ENCODE measurements at regions not wholly inside any gene's neighbourhood (a gene's known extent, or its start where the extent isn't known, plus 50 kb on each side); places are given as distances from the start of the nearest gene placed in this dataset.

DNA sequence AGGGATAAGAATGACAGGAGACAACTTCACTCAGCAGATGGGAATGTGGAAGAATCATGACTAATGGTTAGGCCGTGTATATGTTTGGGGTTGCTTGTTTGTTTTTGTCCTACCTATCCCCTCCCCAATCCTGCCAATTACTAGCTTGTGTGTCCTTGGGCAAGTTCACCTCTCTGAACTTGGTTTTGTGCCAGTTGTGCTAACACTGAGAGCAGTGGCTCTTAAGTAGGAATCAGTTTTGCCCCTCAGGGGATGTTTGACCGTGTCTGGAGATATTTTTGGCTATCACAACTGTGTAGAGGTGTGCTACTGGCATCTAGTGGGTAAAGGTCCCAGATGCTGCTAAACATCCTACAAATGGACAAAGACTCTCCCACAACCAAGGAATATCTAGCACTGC, 287.0 kb downstream of the DMRT2 start:
- TF ChIP-seq SUZ12 (IDR thresholded peaks at IDR 0.05; ENCODE audit: extremely low read depth, insufficient read depth, insufficient read length) (no peak), ZNF274 (IDR thresholded peaks at IDR 0.05; ENCODE audit: low read depth, low read length) (no peak), YY1 (IDR thresholded peaks at IDR 0.05; ENCODE audit: insufficient read depth, insufficient read length) (no peak)
- DNase-seq (ENCODE audit: low read depth, low spot score): no peak
- no peaks in the 10 kb centered on the region for H3K4me1 ChIP-seq (ENCODE audit: insufficient read depth, insufficient read length)
- H3K9me3 ChIP-seq (ENCODE audit: insufficient read depth, low read length): no peaks in the 10 kb centered on the region; the same call in 1 of the 2 replicates
- no peak overlapping the region for H3K4me3 ChIP-seq (ENCODE audit: insufficient read length, low read depth)
- H3K9ac ChIP-seq (ENCODE audit: insufficient read length, low read depth): no peak overlapping the region
- H3K36me3 ChIP-seq (ENCODE audit: insufficient read depth, insufficient read length, low read length): no peaks in the 10 kb centered on the region
- H3K27me3 ChIP-seq (ENCODE audit: insufficient read depth, insufficient read length): no peaks in the 10 kb centered on the region

DNA sequence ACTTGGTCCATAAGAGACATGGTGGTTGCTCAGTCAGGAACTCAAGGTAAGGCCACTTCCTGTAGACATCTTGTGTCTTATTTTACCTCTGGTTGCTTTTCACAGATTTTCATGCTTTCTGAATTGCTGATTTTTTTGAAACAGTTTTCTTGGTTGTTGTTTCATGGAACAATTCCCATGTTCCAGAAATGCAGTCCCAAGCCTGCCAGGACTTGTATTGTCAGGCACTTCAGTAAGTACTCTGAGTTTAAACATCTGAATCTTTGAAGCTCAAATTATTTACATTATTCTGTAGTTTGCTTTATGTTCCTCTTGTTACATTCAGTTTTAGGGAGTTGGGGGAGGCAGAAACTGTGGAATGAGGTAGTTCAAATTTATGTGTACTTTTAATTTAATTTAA, 290.2 kb downstream of the DMRT2 start:
- Histone ChIP-seq H3K9ac (ENCODE audit: insufficient read length, low read depth) (no peak overlapping the region), H3K36me3 (ENCODE audit: insufficient read depth, insufficient read length, low read length) (no peaks in the 10 kb centered on the region), H3K4me3 (ENCODE audit: insufficient read length, low read depth) (no peak overlapping the region), H3K27me3 (ENCODE audit: insufficient read depth, insufficient read length) (no peaks in the 10 kb centered on the region), H3K4me1 (ENCODE audit: insufficient read depth, insufficient read length) (no peaks in the 10 kb centered on the region), H3K9me3 (ENCODE audit: insufficient read depth, low read length) (no peaks in the 10 kb centered on the region; the same call in 1 of the 2 replicates)
- no peak for TF ChIP-seq SUZ12 (IDR thresholded peaks at IDR 0.05; ENCODE audit: extremely low read depth, insufficient read depth, insufficient read length)
- TF ChIP-seq ZNF274 (IDR thresholded peaks at IDR 0.05; ENCODE audit: low read depth, low read length): no peak
- DNase-seq (ENCODE audit: low read depth, low spot score): no peak

DNA sequence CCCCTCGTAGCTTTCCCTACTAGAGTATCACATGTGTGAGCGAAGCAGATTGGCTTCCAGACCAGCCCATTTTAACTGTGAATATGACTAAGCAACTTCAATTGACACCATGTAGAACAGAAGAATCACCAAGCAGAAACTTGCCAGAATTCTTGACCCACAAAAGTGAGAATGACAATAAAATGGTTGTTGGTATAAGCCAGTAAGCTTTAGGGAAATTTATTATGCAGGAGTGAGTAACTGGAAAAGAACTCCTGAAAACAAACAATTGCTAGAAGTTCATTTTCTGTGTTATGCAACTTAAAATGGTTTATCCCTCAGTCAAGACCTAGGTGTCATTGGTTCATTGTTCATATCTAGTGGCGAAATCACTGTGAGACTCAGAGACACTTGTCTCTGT, 303.1 kb downstream of the DMRT2 start:
- Histone ChIP-seq H3K4me3 (ENCODE audit: insufficient read length, low read depth) (no peak overlapping the region), H3K27me3 (ENCODE audit: insufficient read depth, insufficient read length) (no peaks in the 10 kb centered on the region), H3K36me3 (ENCODE audit: insufficient read depth, insufficient read length, low read length) (no peaks in the 10 kb centered on the region), H3K9ac (ENCODE audit: insufficient read length, low read depth) (no peak overlapping the region), H3K4me1 (ENCODE audit: insufficient read depth, insufficient read length) (no peaks in the 10 kb centered on the region), H3K9me3 (ENCODE audit: insufficient read depth, low read length) (no peaks in the 10 kb centered on the region)
- no peak for TF ChIP-seq YY1 (IDR thresholded peaks at IDR 0.05; ENCODE audit: insufficient read depth, insufficient read length)
- TF ChIP-seq ZNF274 (IDR thresholded peaks at IDR 0.05; ENCODE audit: low read depth, low read length): no peak
- TF ChIP-seq SUZ12 (IDR thresholded peaks at IDR 0.05; ENCODE audit: extremely low read depth, insufficient read depth, insufficient read length): no peak
- DNase-seq (ENCODE audit: low read depth, low spot score): no peak

GRCh38 chr9:1354086-1354485, 303.9 kb downstream of the DMRT2 start:
- TF ChIP-seq SUZ12 (IDR thresholded peaks at IDR 0.05; ENCODE audit: extremely low read depth, insufficient read depth, insufficient read length) (no peak), ZNF274 (IDR thresholded peaks at IDR 0.05; ENCODE audit: low read depth, low read length) (no peak), YY1 (IDR thresholded peaks at IDR 0.05; ENCODE audit: insufficient read depth, insufficient read length) (no peak)
- Histone ChIP-seq H3K9me3 (ENCODE audit: insufficient read depth, low read length) (no peaks in the 10 kb centered on the region), H3K4me3 (ENCODE audit: insufficient read length, low read depth) (no peak overlapping the region), H3K4me1 (ENCODE audit: insufficient read depth, insufficient read length) (no peaks in the 10 kb centered on the region), H3K36me3 (ENCODE audit: insufficient read depth, insufficient read length, low read length) (no peaks in the 10 kb centered on the region), H3K27me3 (ENCODE audit: insufficient read depth, insufficient read length) (no peaks in the 10 kb centered on the region), H3K9ac (ENCODE audit: insufficient read length, low read depth) (no peak overlapping the region)
- DNase-seq (ENCODE audit: low read depth, low spot score): no peak

DNA sequence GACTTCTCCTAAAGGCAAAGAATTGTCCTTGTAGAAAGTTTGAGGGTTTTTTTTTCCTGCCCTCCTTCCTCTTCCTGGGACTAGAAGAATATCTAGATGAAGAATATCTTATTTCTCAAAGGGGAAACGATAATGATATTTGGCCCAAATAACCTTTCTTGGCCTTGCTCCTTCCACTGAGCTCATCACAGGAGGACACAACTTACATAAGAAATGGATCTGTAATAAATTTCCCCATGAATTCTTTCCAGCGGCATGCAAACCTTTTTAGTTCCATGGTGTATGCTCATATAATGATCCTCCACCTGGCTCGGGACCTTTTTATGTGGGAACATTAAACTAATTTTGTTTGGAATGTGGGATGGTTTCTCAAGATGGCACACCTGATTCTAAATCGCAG, 304.4 kb downstream of the DMRT2 start:
- no peaks in the 10 kb centered on the region for H3K27me3 ChIP-seq (ENCODE audit: insufficient read depth, insufficient read length)
- no peaks in the 10 kb centered on the region for H3K9me3 ChIP-seq (ENCODE audit: insufficient read depth, low read length)
- no peaks in the 10 kb centered on the region for H3K4me1 ChIP-seq (ENCODE audit: insufficient read depth, insufficient read length)
- H3K4me3 ChIP-seq (ENCODE audit: insufficient read length, low read depth): no peak overlapping the region
- no peaks in the 10 kb centered on the region for H3K36me3 ChIP-seq (ENCODE audit: insufficient read depth, insufficient read length, low read length)
- H3K9ac ChIP-seq (ENCODE audit: insufficient read length, low read depth): no peak overlapping the region
- no peak for DNase-seq (ENCODE audit: low read depth, low spot score)
- TF ChIP-seq SUZ12 (IDR thresholded peaks at IDR 0.05; ENCODE audit: extremely low read depth, insufficient read depth, insufficient read length): no peak

DNA sequence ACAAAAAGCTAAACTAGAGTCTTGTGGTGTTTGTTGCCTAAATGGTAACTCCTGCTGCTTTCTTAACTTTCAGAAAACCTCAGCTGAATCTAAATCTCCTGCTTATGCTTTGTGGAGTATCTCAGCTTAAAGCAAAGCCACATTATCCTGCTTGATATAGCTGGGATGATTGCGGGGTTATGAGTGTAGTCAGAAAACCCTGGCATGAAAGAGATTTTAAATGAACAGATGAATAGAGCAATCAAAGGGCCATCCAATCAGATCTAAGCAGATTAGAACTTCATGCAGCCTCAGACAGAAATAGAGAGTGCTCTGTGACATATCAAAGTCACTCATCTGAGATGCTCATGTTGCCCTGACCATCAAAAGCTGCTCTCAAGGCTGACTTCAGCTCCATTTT, 305.5 kb downstream of the DMRT2 start:
- Histone ChIP-seq H3K27me3 (ENCODE audit: insufficient read depth, insufficient read length) (no peaks in the 10 kb centered on the region), H3K9ac (ENCODE audit: insufficient read length, low read depth) (no peak overlapping the region), H3K4me1 (ENCODE audit: insufficient read depth, insufficient read length) (no peaks in the 10 kb centered on the region), H3K9me3 (ENCODE audit: insufficient read depth, low read length) (no peaks in the 10 kb centered on the region), H3K36me3 (ENCODE audit: insufficient read depth, insufficient read length, low read length) (no peaks in the 10 kb centered on the region), H3K4me3 (ENCODE audit: insufficient read length, low read depth) (no peak overlapping the region)
- TF ChIP-seq SUZ12 (IDR thresholded peaks at IDR 0.05; ENCODE audit: extremely low read depth, insufficient read depth, insufficient read length) (no peak), ZNF274 (IDR thresholded peaks at IDR 0.05; ENCODE audit: low read depth, low read length) (no peak), YY1 (IDR thresholded peaks at IDR 0.05; ENCODE audit: insufficient read depth, insufficient read length) (no peak)
- DNase-seq (ENCODE audit: low read depth, low spot score): no peak

DNA sequence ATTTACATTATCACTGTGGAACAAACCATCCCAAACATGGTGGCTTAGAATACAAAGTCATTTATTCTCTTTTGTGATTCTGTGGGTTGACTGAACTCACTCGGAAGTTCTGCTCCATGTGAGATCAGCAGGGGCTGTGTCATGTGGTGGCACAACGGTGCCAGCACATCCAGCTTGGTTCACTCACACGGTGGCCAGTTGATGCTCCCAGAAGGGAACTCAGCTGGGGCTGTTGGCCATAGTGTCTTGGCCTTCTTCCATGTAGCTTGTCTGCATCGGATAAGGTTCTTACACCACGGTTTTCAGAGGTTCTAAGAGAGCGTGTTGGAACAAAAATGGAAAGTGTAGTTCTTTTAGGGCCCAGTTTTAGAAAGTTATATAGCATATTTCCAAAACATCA, 312.7 kb downstream of the DMRT2 start:
- H3K4me1 ChIP-seq (ENCODE audit: insufficient read depth, insufficient read length): no peaks in the 10 kb centered on the region
- no peak overlapping the region for H3K4me3 ChIP-seq (ENCODE audit: insufficient read length, low read depth)
- H3K27me3 ChIP-seq (ENCODE audit: insufficient read depth, insufficient read length): no peaks in the 10 kb centered on the region
- no peaks in the 10 kb centered on the region for H3K36me3 ChIP-seq (ENCODE audit: insufficient read depth, insufficient read length, low read length)
- DNase-seq (ENCODE audit: low read depth, low spot score): no peak
- H3K9me3 ChIP-seq (ENCODE audit: insufficient read depth, low read length): no peaks in the 10 kb centered on the region; the same call in 1 of the 2 replicates
- H3K9ac ChIP-seq (ENCODE audit: insufficient read length, low read depth): no peak overlapping the region
- no peak for TF ChIP-seq SUZ12 (IDR thresholded peaks at IDR 0.05; ENCODE audit: extremely low read depth, insufficient read depth, insufficient read length)
- no peak for TF ChIP-seq YY1 (IDR thresholded peaks at IDR 0.05; ENCODE audit: insufficient read depth, insufficient read length)
- no peak for TF ChIP-seq ZNF274 (IDR thresholded peaks at IDR 0.05; ENCODE audit: low read depth, low read length)

DNA sequence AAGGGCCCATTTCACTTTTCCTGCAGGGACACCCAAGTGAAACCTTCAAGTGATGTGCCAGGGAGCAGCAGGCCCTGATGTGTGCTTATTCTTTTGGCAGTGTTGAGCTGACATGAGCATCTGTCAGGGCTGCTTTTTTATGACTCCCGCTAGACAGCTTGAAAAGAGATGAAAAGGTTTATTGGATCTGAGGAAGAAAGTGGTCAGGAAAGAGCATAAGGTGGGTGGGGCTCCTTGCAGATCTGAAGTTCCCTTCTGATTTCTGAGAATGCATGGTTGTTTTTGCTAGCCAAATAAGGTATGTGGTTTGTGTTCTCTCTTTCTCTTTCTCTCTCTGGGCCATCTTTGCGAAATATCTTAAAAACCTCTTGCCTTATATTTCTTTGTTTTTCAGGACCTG, 316.1 kb downstream of the DMRT2 start:
- DNase-seq (ENCODE audit: low read depth, low spot score): no peak
- H3K9me3 ChIP-seq (ENCODE audit: insufficient read depth, low read length): no peaks in the 10 kb centered on the region; the same call in 1 of the 2 replicates

More for the DNA sequence above, 316.1 kb downstream of the DMRT2 start:
- TF ChIP-seq SUZ12 (IDR thresholded peaks at IDR 0.05; ENCODE audit: extremely low read depth, insufficient read depth, insufficient read length): no peak
- no peak for TF ChIP-seq ZNF274 (IDR thresholded peaks at IDR 0.05; ENCODE audit: low read depth, low read length)
- TF ChIP-seq YY1 (IDR thresholded peaks at IDR 0.05; ENCODE audit: insufficient read depth, insufficient read length): no peak
- no peak overlapping the region for H3K4me3 ChIP-seq (ENCODE audit: insufficient read length, low read depth)
- H3K27me3 ChIP-seq (ENCODE audit: insufficient read depth, insufficient read length): no peaks in the 10 kb centered on the region
- no peaks in the 10 kb centered on the region for H3K36me3 ChIP-seq (ENCODE audit: insufficient read depth, insufficient read length, low read length)
- H3K9ac ChIP-seq (ENCODE audit: insufficient read length, low read depth): no peak overlapping the region
- no peaks in the 10 kb centered on the region for H3K4me1 ChIP-seq (ENCODE audit: insufficient read depth, insufficient read length)

Measured in NT2/D1 (cell line).